ENCODE measurements at regions not wholly inside any gene's neighbourhood (a gene's known extent, or its start where the extent isn't known, plus 50 kb on each side); places are given as distances from the start of the nearest gene placed in this dataset.
"Not testable (repeated sequence)": the region's sequence is repeated elsewhere in the genome, so short reads cannot be mapped to it uniquely, and the experiment has no call there.

- Histone ChIP-seq H3K4me1 (ENCODE audit: control insufficient read depth, insufficient read depth, low read length, poor library complexity, severe bottlenecking) (no peaks in the 10 kb centered on the region), H3K36me3 (ENCODE audit: control insufficient read depth, insufficient read depth, low read length) (no peaks in the 10 kb centered on the region), H3K9me3 (ENCODE audit: control insufficient read depth, low read length) (no peaks in the 10 kb centered on the region), H3K27ac (ENCODE audit: insufficient read depth, low read length, poor library complexity, severe bottlenecking) (no peak overlapping the region), H3K4me3 (ENCODE audit: insufficient read depth, low read depth, low read length, poor library complexity, severe bottlenecking) (no peak overlapping the region), H3K27me3 (replicated peaks; ENCODE audit: control insufficient read depth, insufficient read depth, low read length, poor library complexity, severe bottlenecking) (no peaks in the 10 kb centered on the region)
- no peak for DNase-seq
These were observed 107.1 kb upstream of the MIR17HG start for GRCh38 chr13:91240341-91240740.

- Histone ChIP-seq H3K4me1 (ENCODE audit: control insufficient read depth, insufficient read depth, low read length, poor library complexity, severe bottlenecking) (no peaks in the 10 kb centered on the region), H3K36me3 (ENCODE audit: control insufficient read depth, insufficient read depth, low read length) (no peaks in the 10 kb centered on the region), H3K9me3 (ENCODE audit: control insufficient read depth, low read length) (no peaks in the 10 kb centered on the region), H3K27ac (ENCODE audit: insufficient read depth, low read length, poor library complexity, severe bottlenecking) (no peak overlapping the region), H3K27me3 (replicated peaks; ENCODE audit: control insufficient read depth, insufficient read depth, low read length, poor library complexity, severe bottlenecking) (no peaks in the 10 kb centered on the region), H3K4me3 (ENCODE audit: insufficient read depth, low read depth, low read length, poor library complexity, severe bottlenecking) (no peak overlapping the region)
- no peak for DNase-seq
These were observed 106.1 kb upstream of the MIR17HG start for GRCh38 chr13:91241221-91241933.

DNA sequence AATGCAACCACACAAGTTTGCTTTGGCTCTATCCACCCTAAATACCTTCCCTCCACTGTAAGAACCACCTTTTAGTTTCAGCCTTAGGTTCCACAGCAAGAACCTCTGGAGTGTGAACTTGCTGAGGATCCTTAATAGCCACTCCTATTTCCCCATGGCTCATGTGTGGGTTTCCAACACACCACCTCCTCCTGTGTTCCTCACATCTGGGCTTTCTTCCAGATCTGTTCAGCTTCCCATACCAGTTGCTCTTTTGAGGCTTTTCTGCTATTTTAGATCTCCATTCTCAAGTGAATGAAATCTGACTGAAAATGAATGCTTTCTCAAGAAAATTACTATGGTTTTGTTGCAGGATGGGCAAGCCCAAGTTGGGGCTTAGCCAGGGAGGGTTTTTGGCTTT is 104.8 kb upstream of the MIR17HG start:
- no peak for DNase-seq
- Histone ChIP-seq H3K36me3 (ENCODE audit: control insufficient read depth, insufficient read depth, low read length) (no peaks in the 10 kb centered on the region), H3K27ac (ENCODE audit: insufficient read depth, low read length, poor library complexity, severe bottlenecking) (no peak overlapping the region), H3K9me3 (ENCODE audit: control insufficient read depth, low read length) (no peaks in the 10 kb centered on the region), H3K27me3 (replicated peaks; ENCODE audit: control insufficient read depth, insufficient read depth, low read length, poor library complexity, severe bottlenecking) (no peaks in the 10 kb centered on the region), H3K4me1 (ENCODE audit: control insufficient read depth, insufficient read depth, low read length, poor library complexity, severe bottlenecking) (no peaks in the 10 kb centered on the region), H3K4me3 (ENCODE audit: insufficient read depth, low read depth, low read length, poor library complexity, severe bottlenecking) (no peak overlapping the region)

DNA sequence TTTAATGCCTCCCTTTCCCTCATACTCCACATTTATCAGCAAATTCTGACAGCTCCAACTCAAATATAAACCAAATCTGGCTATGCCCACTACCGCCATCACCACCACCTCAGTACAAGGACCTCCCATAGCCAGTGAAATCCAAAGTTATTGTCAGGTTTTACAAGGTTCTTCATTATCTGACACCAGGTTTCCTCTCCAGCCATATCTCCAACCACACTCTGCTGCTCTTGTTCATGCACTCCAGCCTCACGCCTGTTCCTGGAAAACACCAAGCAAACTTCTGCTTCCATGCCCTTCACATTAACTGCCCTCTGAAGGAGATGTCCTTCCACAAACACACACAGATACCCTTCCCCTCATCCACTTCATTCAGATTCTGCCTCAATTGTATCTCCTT is 102.2 kb upstream of the MIR17HG start:
- Histone ChIP-seq H3K4me1 (ENCODE audit: control insufficient read depth, insufficient read depth, low read length, poor library complexity, severe bottlenecking) (no peaks in the 10 kb centered on the region), H3K36me3 (ENCODE audit: control insufficient read depth, insufficient read depth, low read length) (no peaks in the 10 kb centered on the region), H3K4me3 (ENCODE audit: insufficient read depth, low read depth, low read length, poor library complexity, severe bottlenecking) (no peak overlapping the region), H3K9me3 (ENCODE audit: control insufficient read depth, low read length) (no peaks in the 10 kb centered on the region), H3K27me3 (replicated peaks; ENCODE audit: control insufficient read depth, insufficient read depth, low read length, poor library complexity, severe bottlenecking) (no peaks in the 10 kb centered on the region), H3K27ac (ENCODE audit: insufficient read depth, low read length, poor library complexity, severe bottlenecking) (no peak overlapping the region)
- no peak for DNase-seq

- no peak for DNase-seq
- no peak overlapping the region for H3K4me3 ChIP-seq (ENCODE audit: insufficient read depth, low read depth, low read length, poor library complexity, severe bottlenecking)
- H3K9me3 ChIP-seq (ENCODE audit: control insufficient read depth, low read length) = no peaks in the 10 kb centered on the region
- no peaks in the 10 kb centered on the region for H3K4me1 ChIP-seq (ENCODE audit: control insufficient read depth, insufficient read depth, low read length, poor library complexity, severe bottlenecking)
- no peak overlapping the region for H3K27ac ChIP-seq (ENCODE audit: insufficient read depth, low read length, poor library complexity, severe bottlenecking)
- no peaks in the 10 kb centered on the region for H3K27me3 ChIP-seq (replicated peaks; ENCODE audit: control insufficient read depth, insufficient read depth, low read length, poor library complexity, severe bottlenecking)
- no peaks in the 10 kb centered on the region for H3K36me3 ChIP-seq (ENCODE audit: control insufficient read depth, insufficient read depth, low read length)
These were observed 99.7 kb upstream of the MIR17HG start for GRCh38 chr13:91247768-91248167.

DNA sequence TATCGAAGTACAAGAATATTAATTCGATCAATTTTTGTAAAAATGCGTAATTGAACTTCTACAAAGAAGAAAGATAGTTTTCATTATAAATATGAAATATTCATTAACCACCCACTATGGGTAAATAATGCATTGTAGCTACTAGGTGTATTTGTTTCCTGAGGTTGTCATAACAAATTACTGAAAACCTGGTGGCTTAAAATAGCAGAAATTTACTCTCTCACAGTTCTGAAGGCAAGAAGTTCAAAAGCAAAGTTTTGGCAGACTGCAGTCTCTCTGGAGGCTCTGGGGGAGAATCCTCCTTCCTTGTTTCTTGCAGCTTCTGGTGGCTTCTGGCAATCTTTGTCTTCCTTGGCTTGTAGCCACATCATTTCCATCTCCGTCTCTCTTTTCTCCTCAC is 99.2 kb upstream of the MIR17HG start:
- no peak for DNase-seq
- H3K27me3 ChIP-seq (replicated peaks; ENCODE audit: control insufficient read depth, insufficient read depth, low read length, poor library complexity, severe bottlenecking) = no peaks in the 10 kb centered on the region
- no peak overlapping the region for H3K4me3 ChIP-seq (ENCODE audit: insufficient read depth, low read depth, low read length, poor library complexity, severe bottlenecking)
- no peaks in the 10 kb centered on the region for H3K4me1 ChIP-seq (ENCODE audit: control insufficient read depth, insufficient read depth, low read length, poor library complexity, severe bottlenecking)
- no peaks in the 10 kb centered on the region for H3K36me3 ChIP-seq (ENCODE audit: control insufficient read depth, insufficient read depth, low read length)
- H3K9me3 ChIP-seq (ENCODE audit: control insufficient read depth, low read length) = no peaks in the 10 kb centered on the region
- no peak overlapping the region for H3K27ac ChIP-seq (ENCODE audit: insufficient read depth, low read length, poor library complexity, severe bottlenecking)

DNA sequence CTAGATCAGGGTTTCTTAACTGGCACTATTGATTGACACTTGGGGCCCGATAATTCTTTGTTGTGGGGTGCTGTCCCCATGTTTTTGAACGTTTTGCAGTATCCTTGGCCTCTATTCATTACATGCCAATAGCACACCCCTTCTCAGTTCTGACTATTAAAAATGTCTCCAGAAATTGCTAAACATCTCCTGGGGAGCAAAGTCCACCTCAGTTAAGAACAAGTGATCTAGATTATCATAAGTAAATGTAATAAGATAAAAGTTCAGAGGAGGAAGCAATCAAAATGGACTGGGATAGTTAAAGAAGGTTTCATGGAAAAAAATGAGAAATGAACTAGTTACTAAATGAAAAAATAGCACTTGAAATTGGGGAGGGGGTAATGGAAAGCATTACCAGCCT is 98.1 kb upstream of the MIR17HG start:
- Histone ChIP-seq H3K9me3 (ENCODE audit: control insufficient read depth, low read length) (no peaks in the 10 kb centered on the region), H3K4me1 (ENCODE audit: control insufficient read depth, insufficient read depth, low read length, poor library complexity, severe bottlenecking) (no peaks in the 10 kb centered on the region), H3K27ac (ENCODE audit: insufficient read depth, low read length, poor library complexity, severe bottlenecking) (no peak overlapping the region), H3K4me3 (ENCODE audit: insufficient read depth, low read depth, low read length, poor library complexity, severe bottlenecking) (no peak overlapping the region), H3K36me3 (ENCODE audit: control insufficient read depth, insufficient read depth, low read length) (no peaks in the 10 kb centered on the region), H3K27me3 (replicated peaks; ENCODE audit: control insufficient read depth, insufficient read depth, low read length, poor library complexity, severe bottlenecking) (no peaks in the 10 kb centered on the region)
- DNase-seq = no peak

GRCh38 chr13:91249861-91250260 is 97.6 kb upstream of the MIR17HG start:
- Histone ChIP-seq H3K9me3 (ENCODE audit: control insufficient read depth, low read length) (no peaks in the 10 kb centered on the region), H3K27me3 (replicated peaks; ENCODE audit: control insufficient read depth, insufficient read depth, low read length, poor library complexity, severe bottlenecking) (no peaks in the 10 kb centered on the region), H3K4me1 (ENCODE audit: control insufficient read depth, insufficient read depth, low read length, poor library complexity, severe bottlenecking) (no peaks in the 10 kb centered on the region), H3K4me3 (ENCODE audit: insufficient read depth, low read depth, low read length, poor library complexity, severe bottlenecking) (no peak overlapping the region), H3K27ac (ENCODE audit: insufficient read depth, low read length, poor library complexity, severe bottlenecking) (no peak overlapping the region), H3K36me3 (ENCODE audit: control insufficient read depth, insufficient read depth, low read length) (no peaks in the 10 kb centered on the region)
- DNase-seq = no peak

DNA sequence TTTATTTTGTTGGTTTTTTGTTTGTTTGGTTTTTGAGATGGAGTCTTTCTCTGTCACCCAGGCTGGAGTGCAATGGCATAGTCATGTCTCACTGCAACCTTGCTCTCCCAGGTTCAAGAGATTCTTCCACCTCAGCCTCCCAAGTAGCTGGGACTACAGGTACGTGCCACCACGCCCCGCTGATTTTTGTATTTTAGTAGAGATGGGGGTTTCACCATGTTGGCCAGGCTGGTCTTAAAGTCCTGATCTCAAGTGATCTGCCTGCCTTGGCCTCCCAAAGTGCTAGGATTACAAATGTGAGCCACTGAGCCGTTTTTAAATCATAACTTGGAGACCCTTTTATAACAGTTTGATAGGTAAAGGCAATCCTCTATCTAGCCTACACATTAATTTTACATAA is 95.9 kb upstream of the MIR17HG start:
- H3K4me3 ChIP-seq (ENCODE audit: insufficient read depth, low read depth, low read length, poor library complexity, severe bottlenecking); H3K36me3 ChIP-seq (ENCODE audit: control insufficient read depth, insufficient read depth, low read length); H3K27me3 ChIP-seq (replicated peaks; ENCODE audit: control insufficient read depth, insufficient read depth, low read length, poor library complexity, severe bottlenecking); H3K27ac ChIP-seq (ENCODE audit: insufficient read depth, low read length, poor library complexity, severe bottlenecking); H3K9me3 ChIP-seq (ENCODE audit: control insufficient read depth, low read length); DNase-seq; H3K4me1 ChIP-seq (ENCODE audit: control insufficient read depth, insufficient read depth, low read length, poor library complexity, severe bottlenecking): not testable (repeated sequence)

DNA sequence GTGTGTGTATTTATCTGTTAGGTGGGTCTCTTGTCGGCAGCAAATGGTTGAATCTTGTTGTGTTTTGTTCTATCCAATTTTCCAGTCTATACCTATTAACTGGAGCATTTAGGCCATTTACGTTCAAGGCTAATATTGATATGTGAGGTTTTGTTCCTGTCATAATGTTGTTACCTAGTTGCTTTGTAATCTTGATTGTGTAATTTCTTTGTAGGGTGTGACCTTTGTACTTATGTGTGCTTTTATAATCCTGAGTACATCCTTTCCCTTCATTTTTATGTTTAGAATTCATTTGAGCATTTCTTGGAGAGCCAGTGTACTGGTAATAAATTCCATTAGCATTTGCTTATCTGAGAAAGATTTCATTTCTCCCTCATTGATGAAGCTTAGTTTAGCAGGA is 83.0 kb upstream of the MIR17HG start:
- Histone ChIP-seq H3K4me3 (ENCODE audit: insufficient read depth, low read depth, low read length, poor library complexity, severe bottlenecking) (no peak overlapping the region), H3K27ac (ENCODE audit: insufficient read depth, low read length, poor library complexity, severe bottlenecking) (no peak overlapping the region)
- no peak for DNase-seq

More for the DNA sequence above, 83.0 kb upstream of the MIR17HG start:
- no peaks in the 10 kb centered on the region for H3K36me3 ChIP-seq (ENCODE audit: control insufficient read depth, insufficient read depth, low read length)
- H3K9me3 ChIP-seq (ENCODE audit: control insufficient read depth, low read length) = no peaks in the 10 kb centered on the region
- H3K4me1 ChIP-seq (ENCODE audit: control insufficient read depth, insufficient read depth, low read length, poor library complexity, severe bottlenecking) = no peaks in the 10 kb centered on the region
- no peaks in the 10 kb centered on the region for H3K27me3 ChIP-seq (replicated peaks; ENCODE audit: control insufficient read depth, insufficient read depth, low read length, poor library complexity, severe bottlenecking)

Measured in effector memory CD4-positive, alpha-beta T cell (primary cell).